H1 (cell line): ENCODE measurements at regions not wholly inside any gene's neighbourhood (a gene's known extent, or its start where the extent isn't known, plus 50 kb on each side); places are given as distances from the start of the nearest gene placed in this dataset.

Experiments used
- CTCF ChIA-PET: fragments of 300-600 bp; sonication (Branson Sonifier 250); formaldehyde crosslinking; loops from one replicate; lab custom pipeline; 2021; ENCODE audit not compliant: partially characterized antibody; lab: Charles Lee
- POLR2A ChIA-PET: fragments of 300-600 bp; sonication (Branson Sonifier 250); formaldehyde crosslinking; loops from one replicate; lab custom pipeline; 2021; ENCODE audit warnings: inconsistent platforms; ENCODE audit not compliant: partially characterized antibody; lab: Charles Lee
- DNase-seq, 2 experiments: peaks; one replicate each; pipeline versions ENCODE4 v3.0.0 to v3.0.0-alpha.2; 2010 to 2022; ENCODE audit warnings: low spot score in 2 of 2, low read depth in 1 of 2, mixed read lengths in 1 of 2
- FAIRE-seq: peaks from 2 replicates; lab custom pipeline; 2011; peaks lifted over from hg19 to GRCh38; lab: Jason Lieb, UNC
- H2AFZ ChIP-seq: 2 replicates; pipeline ENCODE4 v1.8.1; 2012; ENCODE audit warnings: low read length, inconsistent platforms
- H2AK5ac ChIP-seq: 2 replicates; pipeline ENCODE4 v1.6.1; 2013; ENCODE audit warnings: low read depth, low read length
- H2BK120ac ChIP-seq: replicated peaks from 2 replicates; pipeline ENCODE3; 2013; ENCODE audit warnings: low read depth, low read length, inconsistent platforms
- H2BK12ac ChIP-seq: 2 replicates; pipeline ENCODE4 v1.6.1; 2013; ENCODE audit warnings: low read depth, low read length
- H2BK15ac ChIP-seq: 2 replicates; pipeline ENCODE4 v1.6.1; 2013; ENCODE audit warnings: low read length
- H2BK20ac ChIP-seq: 2 replicates; pipeline ENCODE4 v1.6.1; 2013; ENCODE audit warnings: low read length
- H2BK5ac ChIP-seq: 2 replicates; pipeline ENCODE4 v1.6.1; 2013; ENCODE audit warnings: low read depth, low read length
- H3K14ac ChIP-seq: 2 replicates; pipeline ENCODE4 v1.6.1; 2013; ENCODE audit warnings: inconsistent platforms; ENCODE audit not compliant: insufficient read length
- H3K18ac ChIP-seq: 2 replicates; pipeline ENCODE4 v1.6.1; 2013; ENCODE audit warnings: low read length; ENCODE audit errors: extremely low read depth
- H3K23ac ChIP-seq: 2 replicates; pipeline ENCODE4 v1.6.1; 2013; ENCODE audit warnings: inconsistent platforms; ENCODE audit not compliant: insufficient read length
- H3K23me2 ChIP-seq: 2 replicates; pipeline ENCODE4 v1.6.1; 2013; ENCODE audit warnings: low read depth, low read length
- H3K27ac ChIP-seq: 2 replicates; pipeline ENCODE4 v1.6.1; 2011; ENCODE audit warnings: low read depth, low read length, inconsistent platforms
- H3K27me3 ChIP-seq, 4 experiments: replicated peaks in 1 of 4; 1 replicate in 1 of 4; 2 replicates in 3 of 4; pipeline versions ENCODE4 v1.6.1 to v1.8.1; 2011 to 2013; ENCODE audit warnings: low read length in 3 of 4, mild to moderate bottlenecking in 3 of 4, inconsistent platforms in 2 of 4, mixed read lengths in 2 of 4, moderate library complexity in 1 of 4; ENCODE audit not compliant: control insufficient read depth in 3 of 4, insufficient read depth in 3 of 4; ENCODE audit errors: extremely low read depth in 1 of 4
- H3K36me3 ChIP-seq, 4 experiments: 2 replicates each; pipeline versions ENCODE4 v1.6.1 to v1.8.1; 2011 to 2013; ENCODE audit warnings: mild to moderate bottlenecking in 4 of 4, low read length in 3 of 4, moderate library complexity in 2 of 4, control low read depth in 1 of 4, inconsistent platforms in 1 of 4; ENCODE audit not compliant: insufficient read depth in 4 of 4, control insufficient read depth in 2 of 4
- H3K4ac ChIP-seq: replicated peaks from 2 replicates; pipeline ENCODE3; 2013; ENCODE audit warnings: low read length, low read depth, mixed read lengths, inconsistent platforms; ENCODE audit not compliant: insufficient read length
- H3K4me1 ChIP-seq, 4 experiments: replicated peaks in 1 of 4; 1 replicate in 1 of 4; 2 replicates in 3 of 4; pipeline versions ENCODE4 v1.6.1 to v1.8.1; 2011 to 2013; ENCODE audit warnings: low read length in 3 of 4, inconsistent platforms in 2 of 4, mixed read lengths in 1 of 4; ENCODE audit not compliant: insufficient read depth in 4 of 4, control insufficient read depth in 3 of 4
- H3K4me2 ChIP-seq, 2 experiments: 2 replicates each; pipeline versions ENCODE4 v1.6.1 to v1.8.1; 2011 to 2013; ENCODE audit warnings: low read depth in 2 of 2, low read length in 2 of 2, control low read depth in 1 of 2, inconsistent platforms in 1 of 2, mild to moderate bottlenecking in 1 of 2; ENCODE audit not compliant: insufficient read depth in 1 of 2
- H3K4me3 ChIP-seq, 4 experiments: fragments of 200-600, 300-600 bp in 1 of 4; sonication (generic), shearing (Covaris generic), sonication (Bioruptor Twin) in 1 of 4; 2 replicates each; pipeline versions ENCODE4 v1.5.1 to v1.8.1; 2011 to 2016; ENCODE audit warnings: low read length in 4 of 4, low read depth in 3 of 4, control low read depth in 2 of 4, inconsistent platforms in 2 of 4, mild to moderate bottlenecking in 2 of 4, mixed read lengths in 1 of 4, moderate library complexity in 1 of 4; ENCODE audit not compliant: insufficient read depth in 2 of 4; ENCODE audit errors: extremely low read depth in 1 of 4
- H3K56ac ChIP-seq: replicated peaks from 2 replicates; pipeline ENCODE3; 2013; ENCODE audit warnings: low read depth, mild to moderate bottlenecking, mixed read lengths, low read length, inconsistent platforms; ENCODE audit not compliant: insufficient read length
- H3K79me1 ChIP-seq: 2 replicates; pipeline ENCODE4 v1.6.1; 2013; ENCODE audit warnings: low read depth, low read length, control low read depth
- H3K79me2 ChIP-seq, 2 experiments: 2 replicates each; pipeline versions ENCODE4 v1.6.1 to v1.8.1; 2012 to 2013; ENCODE audit warnings: low read length in 2 of 2, mild to moderate bottlenecking in 2 of 2, inconsistent platforms in 1 of 2; ENCODE audit not compliant: insufficient read depth in 2 of 2, control insufficient read depth in 1 of 2
- H3K9ac ChIP-seq, 4 experiments: replicated peaks in 1 of 4; 1 replicate in 1 of 4; 2 replicates in 3 of 4; pipeline versions ENCODE4 v1.6.1 to v1.8.1; 2011 to 2013; ENCODE audit warnings: low read depth in 3 of 4, low read length in 3 of 4, control low read depth in 2 of 4, mild to moderate bottlenecking in 2 of 4, moderate library complexity in 2 of 4, inconsistent platforms in 1 of 4; ENCODE audit errors: extremely low read depth in 1 of 4
- H3K9me3 ChIP-seq, 2 experiments: 2 replicates each; pipeline versions ENCODE4 v1.6.1 to v1.8.1; 2012 to 2013; ENCODE audit warnings: mild to moderate bottlenecking in 2 of 2, moderate library complexity in 2 of 2, control low read depth in 1 of 2, inconsistent platforms in 1 of 2, low read depth in 1 of 2, low read length in 1 of 2, mixed read lengths in 1 of 2; ENCODE audit not compliant: insufficient read depth in 2 of 2
- H4K20me1 ChIP-seq, 2 experiments: replicated peaks in 1 of 2; 2 replicates each; pipeline versions ENCODE3 to v1.8.1; 2011 to 2013; ENCODE audit warnings: inconsistent platforms in 2 of 2, low read length in 2 of 2, mild to moderate bottlenecking in 1 of 2; ENCODE audit not compliant: insufficient read depth in 2 of 2, control insufficient read depth in 1 of 2
- H4K5ac ChIP-seq: 2 replicates; pipeline ENCODE4 v1.6.1; 2013; ENCODE audit warnings: low read length, low read depth, mixed read lengths, inconsistent platforms; ENCODE audit not compliant: insufficient read length
- H4K8ac ChIP-seq: 2 replicates; pipeline ENCODE4 v1.8.0; 2013; ENCODE audit warnings: mild to moderate bottlenecking, moderate library complexity, low read length, inconsistent platforms; ENCODE audit not compliant: insufficient read depth; ENCODE audit errors: extremely low read depth
- H4K91ac ChIP-seq: replicated peaks from 2 replicates; pipeline ENCODE3; 2013; ENCODE audit warnings: low read length, mixed read lengths, inconsistent platforms; ENCODE audit not compliant: insufficient read length
- CEBPB ChIP-seq: IDR thresholded peaks from 2 replicates; pipeline ENCODE4 v1.6.1; 2012; ENCODE audit warnings: low read depth, low read length
- JUND ChIP-seq: IDR thresholded peaks from 2 replicates; pipeline ENCODE4 v1.6.1; 2011; ENCODE audit warnings: mild to moderate bottlenecking, improper control_type of control experiment, low read length
- KDM5A ChIP-seq: fragments of 200-600 bp; IDR thresholded peaks from 2 replicates; pipeline ENCODE4 v1.7.1; 2012; ENCODE audit warnings: mild to moderate bottlenecking, low read length, inconsistent platforms, mixed read lengths
- TAF7 ChIP-seq: optimal IDR thresholded peaks from 2 replicates; pipeline ENCODE3; 2011; ENCODE audit warnings: low read depth, mild to moderate bottlenecking, inconsistent platforms, low read length, moderate library complexity, borderline replicate concordance
- WGBS, 2 experiments: shearing (Covaris generic) in 1 of 2; methylation state at CpG; one replicate each; pipeline versions ENCODE4 v1.1.6 to v1.1.7; 2013 to 2015; ENCODE audit warnings: low lambda C conversion rate in 2 of 2, mixed read lengths in 2 of 2, inconsistent platforms in 1 of 2, low coverage in 1 of 2, missing lambda C conversion rate in 1 of 2; ENCODE audit not compliant: insufficient replicate concordance in 2 of 2, insufficient coverage in 1 of 2, insufficient read length in 1 of 2; ENCODE audit errors: extremely low coverage in 1 of 2, missing lambda C conversion rate in 1 of 2; 5-methylcytosine and 5-hydroxymethylcytosine counted together
- TF ChIP-seq, protein P1 (sequence below), 3 experiments: IDR thresholded peaks; 1 replicate in 2 of 3; 2 replicates in 1 of 3; pipeline versions ENCODE4 v1.5.1 to v1.6.1; 2011; ENCODE audit warnings: low read length in 3 of 3, mild to moderate bottlenecking in 3 of 3, inconsistent platforms in 2 of 3, low read depth in 1 of 3, moderate library complexity in 1 of 3; ENCODE audit not compliant: insufficient read depth in 1 of 3; ENCODE audit errors: control extremely low read depth in 1 of 3

DNA sequence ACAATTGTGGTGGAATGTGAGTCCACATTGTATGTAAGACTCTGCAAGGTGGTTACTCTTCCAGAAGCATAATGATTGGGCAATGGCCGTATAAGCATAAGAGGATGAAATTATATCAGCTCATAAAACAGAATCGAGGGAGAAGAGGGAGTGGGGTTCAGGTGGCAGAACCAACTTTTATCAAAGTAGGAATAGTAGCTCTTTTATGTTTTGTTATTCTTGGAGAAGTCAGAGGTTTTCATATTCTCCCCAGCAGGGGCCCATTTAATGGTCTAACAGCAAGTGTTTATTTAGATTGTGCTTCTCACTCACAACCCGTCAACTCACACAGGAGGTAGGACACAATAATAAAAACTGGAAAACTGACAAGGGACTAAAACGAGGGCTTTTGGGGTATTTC lies 291.3 kb upstream of the CD180 start:
- ChIA-PET POLR2A (no interaction called here), CTCF (no interaction called here)
- FAIRE-seq (no peak), DNase-seq (no peak)
- no peak overlapping the region for H2BK12ac ChIP-seq
- H3K23me2 ChIP-seq: no peaks in the 10 kb centered on the region
- no peak overlapping the region for H2AFZ ChIP-seq
- no peak overlapping the region for H4K91ac ChIP-seq
- no peak overlapping the region for H2AK5ac ChIP-seq
- H3K27ac ChIP-seq: no peak overlapping the region
- no peak overlapping the region for H3K4me3 ChIP-seq
- H2BK20ac ChIP-seq: no peak overlapping the region
- H4K8ac ChIP-seq: no peak overlapping the region
- H2BK120ac ChIP-seq: no peak overlapping the region
- no peak overlapping the region for H3K4me2 ChIP-seq
- H3K4me1 ChIP-seq: 0 out of 7 replicates have a peak, but pooled peaks cover 0 to 3% (median 0%) of the 10 kb centered on the region in 4 experiments
- H3K9ac ChIP-seq: no peak overlapping the region
- no peaks in the 10 kb centered on the region for H3K27me3 ChIP-seq
- H2BK15ac ChIP-seq: no peak overlapping the region
- WGBS, 2 experiments: 90% methylated on average over 4 of the region's 4 CpGs; no CpG with 5 or more reads in 1 of the 2 experiments
- no peak overlapping the region for H4K5ac ChIP-seq
- no peak overlapping the region for H3K23ac ChIP-seq
- no peaks in the 10 kb centered on the region for H3K36me3 ChIP-seq
- H4K20me1 ChIP-seq: no peaks in the 10 kb centered on the region
- H3K79me1 ChIP-seq: no peaks in the 10 kb centered on the region
- H3K79me2 ChIP-seq: no peaks in the 10 kb centered on the region
- H3K56ac ChIP-seq: no peak overlapping the region
- no peaks in the 10 kb centered on the region for H3K9me3 ChIP-seq
- H2BK5ac ChIP-seq: no peak overlapping the region
- H3K14ac ChIP-seq: no peak overlapping the region
- H3K4ac ChIP-seq: no peak overlapping the region
- H3K18ac ChIP-seq: no peak overlapping the region
- TF ChIP-seq JUND (no peak), KDM5A (no peak), CEBPB (no peak), TAF7 (no peak)
- TF ChIP-seq, protein P1, sequence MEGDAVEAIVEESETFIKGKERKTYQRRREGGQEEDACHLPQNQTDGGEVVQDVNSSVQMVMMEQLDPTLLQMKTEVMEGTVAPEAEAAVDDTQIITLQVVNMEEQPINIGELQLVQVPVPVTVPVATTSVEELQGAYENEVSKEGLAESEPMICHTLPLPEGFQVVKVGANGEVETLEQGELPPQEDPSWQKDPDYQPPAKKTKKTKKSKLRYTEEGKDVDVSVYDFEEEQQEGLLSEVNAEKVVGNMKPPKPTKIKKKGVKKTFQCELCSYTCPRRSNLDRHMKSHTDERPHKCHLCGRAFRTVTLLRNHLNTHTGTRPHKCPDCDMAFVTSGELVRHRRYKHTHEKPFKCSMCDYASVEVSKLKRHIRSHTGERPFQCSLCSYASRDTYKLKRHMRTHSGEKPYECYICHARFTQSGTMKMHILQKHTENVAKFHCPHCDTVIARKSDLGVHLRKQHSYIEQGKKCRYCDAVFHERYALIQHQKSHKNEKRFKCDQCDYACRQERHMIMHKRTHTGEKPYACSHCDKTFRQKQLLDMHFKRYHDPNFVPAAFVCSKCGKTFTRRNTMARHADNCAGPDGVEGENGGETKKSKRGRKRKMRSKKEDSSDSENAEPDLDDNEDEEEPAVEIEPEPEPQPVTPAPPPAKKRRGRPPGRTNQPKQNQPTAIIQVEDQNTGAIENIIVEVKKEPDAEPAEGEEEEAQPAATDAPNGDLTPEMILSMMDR (IDR thresholded peaks at IDR 0.05; ENCODE audit: control extremely low read depth in 1 of 3, insufficient read depth in 1 of 3, low read depth in 1 of 3, low read length in 3 of 3): no peak
